Ectodermal cell (in vitro differentiated cells): ENCODE measurements at regions not wholly inside any gene's neighbourhood (a gene's known extent, or its start where the extent isn't known, plus 50 kb on each side); places are given as distances from the start of the nearest gene placed in this dataset.
"Not testable (repeated sequence)": the region's sequence is repeated elsewhere in the genome, so short reads cannot be mapped to it uniquely, and the experiment has no call there.

Source experiments
- H3K27ac ChIP-seq: 2 replicates; pipeline ENCODE4 v1.7.0; 2013; ENCODE audit warnings: mild to moderate bottlenecking, low read depth, low read length; ENCODE audit not compliant: insufficient read depth, poor library complexity, severe bottlenecking
- H3K27me3 ChIP-seq: 2 replicates; pipeline ENCODE4 v1.7.0; 2013; ENCODE audit warnings: mild to moderate bottlenecking, low read length; ENCODE audit not compliant: insufficient read depth, control insufficient read depth, poor library complexity, severe bottlenecking
- H3K36me3 ChIP-seq: one replicate; pipeline ENCODE4 v1.7.0; 2013; ENCODE audit warnings: low read length; ENCODE audit not compliant: control insufficient read depth, insufficient read depth
- H3K4me1 ChIP-seq: one replicate; pipeline ENCODE4 v1.7.0; 2013; ENCODE audit warnings: low read length; ENCODE audit not compliant: control insufficient read depth, insufficient read depth
- H3K4me3 ChIP-seq: 2 replicates; pipeline ENCODE4 v1.7.0; 2013; ENCODE audit warnings: low read depth, low read length, control low read depth; ENCODE audit not compliant: insufficient read depth
- H3K9me3 ChIP-seq: 2 replicates; pipeline ENCODE4 v1.7.0; 2013; ENCODE audit warnings: mild to moderate bottlenecking, low read length, moderate library complexity; ENCODE audit not compliant: control insufficient read depth
- WGBS, 2 experiments: methylation state at CpG; one replicate each; pipeline ENCODE4 v1.1.7; 2013; ENCODE audit warnings: missing lambda C conversion rate in 2 of 2; 5-methylcytosine and 5-hydroxymethylcytosine counted together

DNA sequence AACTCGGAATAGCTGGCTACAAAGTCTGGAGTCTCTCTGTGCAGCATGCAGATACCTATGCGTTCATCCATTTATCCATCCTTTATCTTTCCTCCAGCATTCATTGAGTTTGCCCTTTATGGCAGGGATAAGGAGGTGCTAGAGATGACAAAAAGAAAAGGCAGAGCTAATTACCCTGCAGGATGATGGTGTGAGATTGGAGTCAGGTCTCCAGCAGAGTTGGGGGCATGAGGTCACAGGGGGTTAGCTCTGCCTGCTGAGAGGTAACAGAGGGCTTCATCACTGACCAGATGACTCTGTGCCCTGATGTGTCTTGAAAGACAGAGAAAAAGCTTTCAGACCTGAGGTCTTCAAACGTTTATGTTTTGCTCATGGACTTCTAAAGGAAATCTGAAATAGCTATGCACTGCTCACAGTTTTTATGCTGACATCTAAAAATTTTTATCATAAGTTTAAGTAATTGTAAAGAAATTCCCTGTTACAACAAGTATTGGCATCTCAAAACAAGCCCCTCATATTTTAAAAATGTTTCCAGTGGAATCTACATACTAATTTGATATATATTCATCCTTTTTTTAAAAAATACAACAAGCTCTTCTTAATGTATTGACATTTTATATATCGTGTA is 132.3 kb upstream of the ANKRD28 start:
- no peaks in the 10 kb centered on the region for H3K27me3 ChIP-seq
- 20 to 22% methylated on average over 2 to 3 of the region's 4 CpGs for WGBS, 2 experiments
- H3K4me1 ChIP-seq, result peaks cover 32% of the 10 kb centered on the region
- H3K9me3 ChIP-seq, result no peaks in the 10 kb centered on the region
- peak overlapping the region; percentile 50 for H3K27ac ChIP-seq
- no peak overlapping the region for H3K4me3 ChIP-seq
- no peaks in the 10 kb centered on the region for H3K36me3 ChIP-seq

DNA sequence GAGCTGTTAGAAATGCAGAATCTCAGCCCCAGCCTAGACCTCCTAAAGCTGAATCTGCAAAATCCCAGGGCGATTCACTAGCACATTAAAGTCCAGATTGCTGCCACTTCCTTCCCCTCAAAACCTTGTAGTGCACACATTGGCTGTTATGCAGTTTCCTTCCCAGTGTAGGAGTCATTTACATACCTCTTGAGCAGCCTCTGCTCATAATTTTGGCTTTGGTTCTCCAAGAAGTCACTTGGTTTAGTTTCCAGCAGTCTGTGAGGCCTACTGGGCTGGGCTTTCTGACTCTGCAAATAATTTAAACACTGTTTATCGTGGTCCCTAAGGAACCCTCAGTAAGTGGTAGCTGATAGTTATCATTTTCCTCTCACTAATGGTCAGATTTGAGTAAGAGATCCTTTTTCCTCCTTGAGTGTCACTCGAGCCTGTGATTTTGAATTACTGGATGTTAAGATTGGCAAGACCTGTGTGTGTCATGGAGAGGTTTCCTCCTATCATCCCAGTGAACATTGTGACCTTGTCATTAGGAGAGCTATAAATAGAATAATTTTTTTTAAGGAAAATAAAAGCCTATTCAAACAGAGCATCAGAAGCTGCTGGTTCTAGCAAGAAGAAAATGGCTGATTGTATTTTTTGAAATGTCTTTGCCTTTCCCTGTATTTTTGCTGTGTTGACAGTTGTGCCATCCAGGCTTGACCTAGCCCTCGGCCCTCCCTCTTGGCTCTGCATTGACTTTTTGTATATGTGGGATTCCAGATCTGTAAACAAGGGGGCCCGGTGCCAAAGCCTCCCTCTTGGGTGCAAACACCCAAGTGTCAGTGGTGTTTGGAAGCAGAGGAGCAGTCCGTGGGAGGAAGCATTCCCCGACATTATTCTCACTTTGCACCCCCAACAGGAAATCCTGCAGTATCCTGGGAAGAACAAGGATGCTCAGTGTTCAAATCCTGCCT is 134.8 kb upstream of the ANKRD28 start:
- H3K27ac ChIP-seq, result no peak overlapping the region
- H3K9me3 ChIP-seq, result no peaks in the 10 kb centered on the region
- no peaks in the 10 kb centered on the region for H3K27me3 ChIP-seq
- H3K36me3 ChIP-seq, result no peaks in the 10 kb centered on the region
- peaks cover 32% of the 10 kb centered on the region for H3K4me1 ChIP-seq
- 93 to 94% methylated on average over 6 to 7 of the region's 7 CpGs for WGBS, 2 experiments
- H3K4me3 ChIP-seq, result no peak overlapping the region

DNA sequence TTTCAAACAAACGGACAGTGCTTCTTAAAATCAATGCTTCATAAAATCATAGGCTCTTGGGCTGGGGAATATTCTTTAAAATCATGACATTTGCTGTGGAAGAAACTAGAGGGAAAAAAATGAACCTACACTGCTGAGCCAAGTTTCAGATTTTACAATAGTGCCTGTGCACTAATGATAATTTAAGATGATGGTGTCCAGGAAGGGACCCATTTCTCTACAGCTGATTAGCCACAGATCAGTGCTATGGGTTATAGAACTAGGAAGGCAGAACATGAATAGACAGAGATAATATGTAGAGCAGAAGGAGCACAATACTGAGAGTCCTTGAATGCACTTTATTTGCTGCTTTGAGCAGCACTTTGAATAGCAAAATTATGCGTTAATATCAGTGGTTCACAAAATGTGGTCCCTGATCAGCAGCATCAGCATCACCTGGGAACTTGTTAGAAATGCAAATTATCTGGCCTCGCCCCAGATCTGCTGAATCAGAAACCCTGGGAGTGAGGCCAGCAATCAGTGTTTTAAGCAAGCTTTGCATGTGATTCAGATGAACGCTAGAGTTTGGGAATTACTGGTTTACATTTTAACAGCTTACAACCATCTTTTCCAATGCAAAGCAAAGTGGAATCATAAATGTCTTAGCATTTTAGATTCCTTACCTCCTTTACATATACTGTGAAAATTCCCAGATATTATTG is 135.8 kb upstream of the ANKRD28 start:
- no peaks in the 10 kb centered on the region for H3K27me3 ChIP-seq
- peaks cover 32% of the 10 kb centered on the region for H3K4me1 ChIP-seq
- no peak overlapping the region for H3K27ac ChIP-seq
- no peaks in the 10 kb centered on the region for H3K36me3 ChIP-seq
- WGBS, 2 experiments, result 88% methylated on average over 3 of the region's 4 CpGs
- H3K4me3 ChIP-seq, result no peak overlapping the region
- no peaks in the 10 kb centered on the region for H3K9me3 ChIP-seq

DNA sequence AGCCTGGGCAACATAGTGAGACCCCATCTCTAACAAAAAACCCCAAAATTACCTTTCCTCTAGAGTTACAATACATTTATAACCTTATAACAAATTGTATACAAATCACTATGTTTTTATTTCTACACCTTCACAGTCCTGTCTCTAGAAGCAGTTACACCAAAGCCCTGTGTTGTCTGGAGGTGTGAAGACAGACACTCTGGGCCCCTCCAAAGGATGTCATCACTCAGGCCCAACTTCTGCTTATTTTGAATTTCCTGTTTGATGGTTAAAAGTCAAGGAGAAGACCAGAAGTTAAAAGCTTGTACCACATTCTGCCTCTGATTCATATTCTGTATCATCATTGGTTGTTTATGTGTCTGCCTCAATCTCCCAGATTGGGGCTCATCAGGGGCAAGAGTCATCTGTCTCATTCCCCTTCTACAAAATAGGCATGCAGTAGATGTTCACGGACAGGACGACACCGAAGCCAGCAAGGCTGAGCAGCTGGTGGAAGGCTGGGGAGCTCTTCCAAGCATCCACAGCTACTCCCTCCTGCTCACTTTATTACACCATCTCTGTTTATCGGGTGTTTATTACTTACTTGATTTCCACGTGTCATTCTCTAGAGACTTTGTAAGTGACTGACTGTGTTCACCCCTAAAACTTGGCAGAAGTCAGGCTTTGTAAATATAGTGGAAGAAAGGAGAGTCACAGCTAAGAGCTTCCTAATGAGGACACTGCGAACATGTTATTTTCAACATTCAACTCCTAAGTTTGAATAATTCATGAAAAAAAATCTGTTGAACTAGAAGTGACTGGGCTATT is 136.8 kb upstream of the ANKRD28 start:
- no peaks in the 10 kb centered on the region for H3K27me3 ChIP-seq
- no peak overlapping the region for H3K4me3 ChIP-seq
- H3K27ac ChIP-seq, result no peak overlapping the region
- peaks cover 30% of the 10 kb centered on the region for H3K4me1 ChIP-seq
- WGBS, 2 experiments, result 93 to 99% methylated on average over 6 of the region's 6 CpGs
- H3K36me3 ChIP-seq, result no peaks in the 10 kb centered on the region
- H3K9me3 ChIP-seq, result no peaks in the 10 kb centered on the region

DNA sequence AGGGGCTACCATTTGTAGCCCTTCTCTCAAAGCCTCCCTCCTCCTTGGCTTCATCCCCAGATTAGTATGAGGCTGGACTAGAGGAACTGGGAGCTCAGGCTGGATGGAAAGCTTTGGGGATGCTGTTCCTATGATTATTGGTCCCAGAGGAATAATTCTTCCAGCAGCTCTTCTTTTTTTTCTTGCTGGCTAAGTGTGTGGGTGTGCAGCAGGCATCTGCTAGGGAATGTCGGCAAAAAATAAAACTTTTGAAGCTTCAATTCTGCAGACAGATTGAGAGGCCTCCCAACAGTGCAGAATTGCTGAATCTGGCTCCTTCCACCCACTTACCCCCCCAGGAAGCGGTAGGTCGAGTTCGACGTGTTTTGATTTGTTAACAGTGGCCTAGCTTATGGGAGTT is 138.5 kb upstream of the ANKRD28 start:
- Histone ChIP-seq H3K27ac (no peak overlapping the region), H3K27me3 (no peaks in the 10 kb centered on the region), H3K4me1 (peaks cover 15% of the 10 kb centered on the region), H3K9me3 (no peaks in the 10 kb centered on the region), H3K4me3 (no peak overlapping the region), H3K36me3 (no peaks in the 10 kb centered on the region)
- WGBS, 2 experiments, result 94 to 100% methylated on average over 1 to 5 of the region's 5 CpGs

DNA sequence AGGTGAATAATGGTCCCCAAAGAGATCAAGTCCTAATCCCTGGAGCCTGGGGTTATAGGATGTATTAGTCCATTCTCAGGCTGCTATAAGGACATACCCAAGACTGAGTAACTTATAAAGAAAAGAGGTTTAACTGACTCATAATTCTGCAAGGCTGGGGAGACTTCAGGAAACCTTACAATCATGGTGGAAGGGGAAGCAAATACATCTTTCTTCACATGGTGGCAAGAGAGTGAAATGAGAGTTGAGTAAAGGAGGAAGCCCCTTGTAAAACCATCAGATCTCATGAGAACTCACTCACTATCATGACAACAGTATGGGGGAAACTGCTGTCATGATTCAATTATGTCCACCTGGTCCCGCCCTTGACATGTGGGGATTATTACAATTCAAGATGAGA is 142.9 kb upstream of the ANKRD28 start:
- 94 to 95% methylated on average over 1 of the region's 1 CpG for WGBS, 2 experiments
- no peaks in the 10 kb centered on the region for H3K36me3 ChIP-seq

DNA sequence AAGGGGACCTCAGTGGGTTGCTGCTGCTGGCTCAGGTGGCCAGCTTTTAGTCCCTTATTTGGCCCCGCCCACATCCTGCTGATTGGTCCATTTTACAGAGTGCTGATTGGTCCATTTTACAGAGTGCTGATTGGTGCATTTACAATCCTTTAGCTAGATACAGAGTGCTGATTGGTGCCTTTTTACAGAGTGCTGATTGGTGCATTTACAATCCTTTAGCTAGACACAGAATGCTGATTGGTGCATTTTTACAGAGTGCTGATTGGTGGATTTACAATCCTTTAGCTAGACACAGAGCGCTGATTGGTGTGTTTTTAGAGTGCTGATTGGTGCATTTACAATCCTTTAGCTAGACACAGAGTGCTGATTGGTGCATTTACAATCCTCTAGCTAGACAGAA is 143.7 kb upstream of the ANKRD28 start:
- not testable (repeated sequence) for H3K4me1 ChIP-seq, H3K9me3 ChIP-seq, H3K27me3 ChIP-seq, H3K27ac ChIP-seq, H3K36me3 ChIP-seq, H3K4me3 ChIP-seq
- WGBS, 2 experiments, result 84 to 97% methylated on average over 2 of the region's 2 CpGs

More for the DNA sequence above, 142.9 kb upstream of the ANKRD28 start:
- H3K4me1 ChIP-seq, result no peaks in the 10 kb centered on the region
- H3K4me3 ChIP-seq, result no peak overlapping the region
- no peaks in the 10 kb centered on the region for H3K9me3 ChIP-seq
- H3K27me3 ChIP-seq, result no peaks in the 10 kb centered on the region
- H3K27ac ChIP-seq, result no peak overlapping the region

DNA sequence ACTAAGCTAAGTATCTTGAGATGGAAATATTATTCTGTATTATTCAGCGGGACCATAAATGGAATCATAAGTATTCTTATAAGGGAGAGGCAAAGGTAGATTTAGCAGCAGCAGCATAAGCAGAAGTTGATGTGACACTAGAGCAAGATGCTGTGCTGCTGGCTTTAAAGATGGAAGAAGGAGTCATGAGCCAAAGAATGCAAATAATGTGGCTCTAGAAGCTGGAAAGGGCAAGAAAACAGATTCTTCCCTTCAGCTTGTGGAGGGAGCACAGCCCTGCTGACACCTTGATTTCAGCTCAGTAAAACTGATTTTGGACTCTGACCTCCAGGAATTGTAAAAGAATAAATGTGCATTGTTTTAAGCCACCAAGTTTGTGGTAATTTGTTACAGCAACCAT is 144.2 kb upstream of the ANKRD28 start:
- Histone ChIP-seq H3K36me3 (no peaks in the 10 kb centered on the region), H3K9me3 (no peaks in the 10 kb centered on the region), H3K4me3 (no peak overlapping the region), H3K4me1 (no peaks in the 10 kb centered on the region), H3K27ac (no peak overlapping the region), H3K27me3 (no peaks in the 10 kb centered on the region)
- 95 to 97% methylated on average over 1 of the region's 1 CpG for WGBS, 2 experiments

DNA sequence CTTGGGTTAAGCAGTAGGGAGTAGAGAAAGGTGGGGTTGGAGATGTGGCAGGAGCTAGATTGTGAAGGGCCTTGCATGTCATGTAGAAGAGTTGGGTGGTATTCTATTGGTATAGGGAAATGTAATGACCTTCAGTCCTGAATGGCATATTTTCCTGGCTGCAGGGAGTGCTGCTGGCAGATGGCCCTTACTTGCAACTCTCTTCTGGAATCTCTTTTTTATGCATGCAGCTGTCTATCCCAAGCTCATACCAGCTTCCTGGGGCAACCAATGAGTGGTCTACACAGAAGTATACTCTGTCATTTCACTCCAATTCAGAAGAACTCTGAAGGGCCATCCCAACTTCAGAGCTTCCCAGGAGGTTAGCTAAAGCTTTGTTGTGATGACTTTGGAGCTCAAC is 144.7 kb upstream of the ANKRD28 start:
- Histone ChIP-seq H3K4me1 (no peaks in the 10 kb centered on the region), H3K27me3 (no peaks in the 10 kb centered on the region), H3K4me3 (no peak overlapping the region), H3K27ac (no peak overlapping the region), H3K9me3 (no peaks in the 10 kb centered on the region), H3K36me3 (no peaks in the 10 kb centered on the region)
